ENCODE measurements at regions not wholly inside any gene's neighbourhood (a gene's known extent, or its start where the extent isn't known, plus 50 kb on each side); places are given as distances from the start of the nearest gene placed in this dataset.

GRCh38 chr10:128921389-128922022 is 545.5 kb upstream of the MGMT start:
- no peak for DNase-seq

GRCh38 chr10:128922172-128922571 is 544.9 kb upstream of the MGMT start:
- no peak for DNase-seq

- no peak for DNase-seq
Observed at GRCh38 chr10:128922619-128923196, 544.3 kb upstream of the MGMT start.

DNA sequence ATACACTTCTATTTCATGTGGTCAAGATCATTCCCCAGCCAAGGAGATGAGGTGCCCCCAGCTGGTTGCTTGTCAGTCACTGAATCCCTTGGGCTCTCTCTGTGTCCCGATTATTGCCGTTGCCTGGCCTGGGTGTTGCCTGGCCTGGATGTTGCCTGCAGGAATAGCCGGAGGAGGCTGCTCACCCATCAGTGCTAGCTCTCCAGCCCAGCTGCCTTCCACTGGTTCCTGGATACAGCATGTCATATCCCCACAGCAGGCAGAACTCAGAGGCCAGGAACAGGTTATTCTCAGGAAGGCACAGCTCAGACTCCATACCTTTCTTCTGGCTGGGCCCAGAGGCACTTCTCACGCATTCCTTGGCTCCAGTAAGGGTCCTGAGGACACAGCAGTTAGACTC is 542.1 kb upstream of the MGMT start:
- no peak for DNase-seq

GRCh38 chr10:128926711-128927110 is 540.3 kb upstream of the MGMT start:
- no peak for DNase-seq

GRCh38 chr10:128927497-128928161 is 539.4 kb upstream of the MGMT start:
- DNase-seq, result no peak

DNA sequence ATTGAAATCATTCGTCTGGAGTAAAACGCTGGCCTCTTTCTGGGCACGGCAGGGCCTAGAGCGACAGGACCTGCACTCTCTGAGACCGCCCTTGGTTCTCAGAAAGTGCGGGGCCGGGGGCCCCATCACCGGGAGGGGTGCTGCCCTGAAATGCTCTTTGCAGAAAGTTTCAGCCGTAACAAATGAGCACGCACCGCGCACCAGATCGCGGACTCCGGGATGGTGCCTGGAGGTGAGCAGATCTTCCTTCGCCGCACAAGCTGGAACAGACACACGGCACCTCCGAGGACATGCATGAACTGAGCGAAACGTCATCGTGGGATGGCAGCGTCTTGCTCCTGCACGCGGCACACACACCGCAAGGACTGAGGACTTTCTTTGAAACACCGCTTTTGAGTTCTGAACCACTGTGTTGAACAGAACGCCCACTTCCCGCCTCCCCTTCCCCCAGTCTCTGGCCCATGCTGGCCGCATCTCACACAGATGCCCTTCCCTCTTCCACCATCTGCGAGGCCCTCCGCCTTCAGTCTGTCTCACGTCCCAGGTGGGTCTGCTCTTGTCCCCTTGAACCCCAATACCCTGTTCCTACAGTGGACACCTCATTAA is 538.7 kb upstream of the MGMT start:
- no peak for DNase-seq

DNA sequence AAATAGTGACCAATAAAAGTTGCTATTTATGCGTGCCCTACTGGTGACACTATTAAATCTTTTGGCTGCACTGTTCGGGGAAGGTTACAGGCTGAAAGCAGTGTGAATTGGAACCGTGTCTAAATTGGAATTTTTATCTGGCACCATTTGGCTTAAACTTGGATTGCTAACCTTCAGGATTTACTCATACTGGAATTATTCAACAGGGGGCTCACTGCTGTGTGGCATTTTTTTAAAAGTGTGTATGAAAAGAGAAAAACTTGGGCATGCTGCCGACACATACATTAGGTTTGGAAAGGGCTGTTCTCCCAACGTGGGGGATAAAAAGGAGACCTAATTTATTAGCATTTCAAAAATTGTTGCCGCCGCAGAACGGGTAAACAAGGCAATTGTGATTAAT is 537.9 kb upstream of the MGMT start:
- no peak for DNase-seq

DNA sequence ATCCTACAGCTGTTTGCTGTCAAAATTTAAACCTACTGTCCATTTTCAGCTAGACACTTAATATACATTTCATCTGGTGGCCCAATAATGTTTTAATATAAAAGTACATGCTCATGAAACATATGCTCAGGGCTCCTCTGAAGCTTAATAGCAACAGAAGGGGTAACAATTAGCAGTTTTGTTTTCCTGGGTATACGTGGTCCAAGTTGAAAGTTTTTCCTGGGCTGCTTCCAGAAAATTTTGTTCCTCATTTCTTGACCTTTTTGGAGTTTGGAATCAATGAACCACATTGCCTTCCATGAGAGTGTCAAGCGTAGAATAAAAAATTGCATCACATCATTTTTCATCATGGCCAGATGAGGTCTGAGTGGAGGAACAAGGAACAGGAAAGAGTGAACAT is 537.3 kb upstream of the MGMT start:
- DNase-seq, result no peak

DNA sequence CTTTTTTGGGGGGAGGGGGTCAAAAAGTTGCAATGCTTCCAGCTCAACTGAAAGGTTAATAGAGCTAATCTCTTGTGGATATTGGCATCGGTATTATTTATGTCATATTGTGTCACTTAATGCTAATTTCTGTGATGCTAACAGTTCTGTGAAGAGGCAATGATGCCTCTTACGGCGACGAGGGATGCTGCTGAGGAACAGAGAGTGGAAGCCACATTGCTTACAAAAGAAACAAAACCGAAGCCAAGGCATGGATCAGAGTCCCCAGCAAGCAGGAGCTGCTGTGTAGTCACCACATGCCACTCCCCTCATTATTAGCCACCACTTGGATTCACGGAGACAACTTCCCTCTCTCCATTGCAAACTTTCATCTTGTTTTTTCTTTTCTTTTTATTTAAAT is 536.5 kb upstream of the MGMT start:
- DNase-seq, result no peak

DNA sequence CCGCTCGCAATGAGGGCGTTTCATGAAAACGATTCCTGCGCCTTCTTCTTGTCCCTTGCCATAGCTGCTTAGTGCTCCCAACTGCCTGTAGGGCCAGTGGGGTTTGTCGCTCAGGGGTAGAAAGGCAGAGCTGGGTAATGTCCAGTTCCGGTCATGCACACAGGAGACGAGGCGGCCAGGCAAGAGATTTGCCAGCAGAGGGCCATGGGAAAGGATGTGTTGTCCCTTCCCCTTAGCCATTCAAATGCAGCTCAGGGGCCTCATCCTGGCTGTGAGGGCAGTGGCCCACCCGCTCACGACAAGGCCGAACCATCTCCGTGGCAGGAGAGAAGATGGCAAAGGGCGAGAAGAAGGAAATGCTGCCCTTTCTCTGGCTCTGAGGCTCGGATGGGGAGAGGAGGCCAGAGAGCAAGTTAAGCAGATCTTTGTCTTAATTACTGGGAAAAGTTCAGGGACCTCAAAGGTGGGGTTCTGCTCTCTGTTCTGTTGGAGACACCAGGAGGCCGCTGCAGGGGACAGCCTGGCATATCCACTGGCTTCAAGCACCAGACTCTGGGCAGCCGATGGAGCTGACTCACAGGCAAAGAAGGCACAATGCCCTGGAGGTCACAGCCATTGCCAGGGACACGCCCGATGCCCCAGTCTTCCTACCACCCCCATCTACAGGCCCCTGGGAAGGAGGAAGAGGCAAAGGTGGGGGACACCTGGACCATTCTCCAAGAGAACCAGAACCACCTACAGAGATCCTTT is 534.8 kb upstream of the MGMT start:
- DNase-seq, result no peak

GRCh38 chr10:128934492-128934891 is 532.5 kb upstream of the MGMT start:
- no peak for DNase-seq

GRCh38 chr10:128936392-128936791 is 530.6 kb upstream of the MGMT start:
- no peak for DNase-seq

DNA sequence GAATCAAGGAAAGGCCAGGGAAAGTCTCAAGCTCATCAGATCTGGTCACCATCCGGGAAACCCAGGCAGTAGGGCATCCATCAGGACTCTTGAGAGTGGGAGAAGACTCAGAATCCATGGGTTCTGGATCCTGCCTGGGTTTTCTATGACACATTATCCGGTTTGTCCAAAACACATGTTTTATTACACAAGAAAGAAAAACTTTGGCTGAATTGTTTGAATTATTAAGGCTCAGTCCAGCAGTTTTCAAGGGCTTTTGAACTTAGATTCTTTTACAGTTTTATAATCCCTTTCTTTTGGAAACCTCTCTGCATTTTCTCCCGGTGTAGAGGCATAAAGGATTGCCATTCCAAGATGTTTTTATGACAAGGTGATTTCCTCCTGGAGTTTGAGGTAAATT is 528.5 kb upstream of the MGMT start:
- no peak for DNase-seq

GRCh38 chr10:128940081-128940480 is 527.0 kb upstream of the MGMT start:
- no peak for DNase-seq

- DNase-seq, result no peak
Observed at GRCh38 chr10:128943111-128943510, 523.9 kb upstream of the MGMT start.

GRCh38 chr10:128945398-128945797 is 521.6 kb upstream of the MGMT start:
- no peak for DNase-seq

DNA sequence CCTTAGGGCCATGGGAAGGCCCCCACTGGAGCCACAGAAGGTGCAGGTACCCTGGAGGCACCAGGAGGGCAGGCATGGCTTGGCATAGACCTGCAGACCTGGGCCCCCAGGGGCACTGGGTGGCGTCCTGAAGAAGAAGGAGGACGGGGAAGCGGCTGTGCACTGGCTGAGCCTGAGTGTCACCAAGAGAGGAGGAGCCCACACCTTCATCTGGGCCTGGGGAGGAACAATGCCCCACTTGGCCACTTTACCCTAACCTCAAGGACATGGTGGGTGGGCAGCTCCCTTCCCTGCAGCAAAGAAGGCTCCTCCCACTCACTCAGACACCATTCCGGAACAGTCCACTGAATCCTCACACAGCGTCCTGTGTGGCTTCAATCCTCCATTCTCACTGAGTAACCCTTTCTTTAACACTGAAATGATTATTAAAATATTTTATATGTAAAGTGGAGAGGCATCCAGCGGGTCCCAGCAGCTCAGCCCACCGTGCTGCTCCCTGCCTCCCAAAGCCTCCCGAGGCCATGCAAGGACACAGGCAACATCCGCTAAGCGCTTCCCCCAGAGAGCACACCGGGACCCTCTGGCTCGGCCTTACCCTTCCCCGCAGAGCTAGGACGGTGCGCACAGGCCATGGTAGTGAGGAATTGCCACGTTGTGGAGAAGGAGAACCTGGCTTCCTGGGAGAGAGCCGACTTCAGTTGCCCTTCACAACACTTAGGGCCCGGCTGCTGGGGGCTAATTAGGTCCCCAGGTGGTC is 516.7 kb upstream of the MGMT start:
- DNase-seq, result no peak

DNA sequence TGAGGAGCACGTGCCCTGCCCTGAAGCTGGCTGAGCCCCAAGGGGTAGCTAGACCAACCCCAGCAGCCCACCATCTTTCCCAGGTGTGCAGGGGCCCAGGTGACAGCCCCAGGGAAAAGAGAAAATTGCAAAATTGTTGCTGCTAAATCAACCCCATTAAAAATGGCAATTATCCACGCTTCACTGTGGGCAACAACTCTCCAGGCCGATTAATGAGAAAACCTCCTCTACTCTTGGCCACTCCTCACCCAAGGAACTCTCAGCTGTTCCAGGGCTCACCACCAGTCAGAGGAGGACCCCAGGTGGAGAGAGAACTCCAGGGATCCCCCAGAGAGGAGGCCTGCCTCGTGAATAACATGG is 516.1 kb upstream of the MGMT start:
- no peak for DNase-seq

GRCh38 chr10:128952856-128953255 is 514.2 kb upstream of the MGMT start:
- DNase-seq, result no peak

GRCh38 chr10:128956149-128956548 is 510.9 kb upstream of the MGMT start:
- no peak for DNase-seq

GRCh38 chr10:128957221-128957620 is 509.8 kb upstream of the MGMT start:
- no peak for DNase-seq

All from activated CD8-positive, alpha-beta memory T cell treated with anti-CD3 and anti-CD28 coated beads, Interleukin-2, amount 50 U/mL, for 4 hours (primary cell).